Erythroblast (primary cell): ENCODE measurements at regions not wholly inside any gene's neighbourhood (a gene's known extent, or its start where the extent isn't known, plus 50 kb on each side); places are given as distances from the start of the nearest gene placed in this dataset.
"Not testable (repeated sequence)": the region's sequence is repeated elsewhere in the genome, so short reads cannot be mapped to it uniquely, and the experiment has no call there.

Experiments
- DNase-seq, 2 experiments: peaks; one replicate each; lab custom pipeline; 2025; lab: John Stamatoyannopoulos, UW
- GATA1 ChIP-seq: IDR thresholded peaks from 2 replicates; pipeline ENCODE4 v1.6.1; 2011; ENCODE audit warnings: low read depth, mild to moderate bottlenecking, control low read depth, low read length, moderate library complexity
- POLR2A ChIP-seq: IDR thresholded peaks from 2 replicates; pipeline ENCODE4 v1.6.1; 2011; ENCODE audit warnings: mild to moderate bottlenecking, low read length

DNA sequence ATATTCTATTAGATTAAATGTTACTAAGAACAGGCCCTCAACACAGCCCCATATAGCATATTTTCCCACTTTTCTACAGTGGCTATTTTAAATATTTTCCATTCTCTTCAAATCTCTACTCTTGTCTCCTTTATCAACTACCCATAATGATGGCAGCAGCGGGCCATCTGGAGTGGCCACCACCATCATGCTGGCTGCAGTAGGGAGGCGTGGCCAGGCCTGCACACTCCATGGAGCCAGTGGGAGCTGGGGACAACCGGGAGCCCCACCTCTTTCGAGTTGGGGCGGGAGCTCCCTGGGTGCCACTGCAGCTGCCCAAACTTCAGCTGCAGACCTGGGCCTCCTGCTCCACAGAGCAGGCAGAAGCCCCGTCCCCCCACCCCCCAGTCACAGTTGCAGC is 98.4 kb upstream of the RANBP6 start:
- no peak for DNase-seq
- TF ChIP-seq GATA1 (no peak), POLR2A (no peak)

DNA sequence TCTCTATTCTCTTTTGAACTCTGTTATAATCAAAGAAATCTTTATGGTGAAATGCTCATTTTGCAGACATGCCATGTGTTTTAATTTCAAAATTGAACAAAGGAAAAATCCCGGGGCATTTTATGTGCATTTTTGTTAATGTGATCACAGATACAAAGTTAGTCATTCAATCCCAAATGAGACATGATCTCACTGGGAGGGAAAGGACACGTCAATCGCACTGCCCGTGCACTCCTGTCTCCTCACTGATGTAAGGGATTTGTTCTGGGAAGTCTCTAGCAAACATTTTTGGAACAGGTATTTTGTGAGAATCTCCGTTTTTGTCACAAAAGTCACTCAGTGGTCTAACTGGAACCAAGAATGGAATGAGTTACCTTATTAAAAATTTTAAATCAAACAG is 97.9 kb upstream of the RANBP6 start:
- DNase-seq = no peak
- no peak for TF ChIP-seq GATA1
- TF ChIP-seq POLR2A = no peak

- TF ChIP-seq GATA1 = no peak
- no peak for TF ChIP-seq POLR2A
- DNase-seq = no peak
These were observed 94.6 kb upstream of the RANBP6 start for GRCh38 chr9:6109986-6110385.

GRCh38 chr9:6109571-6109970 is 94.1 kb upstream of the RANBP6 start:
- DNase-seq = no peak
- TF ChIP-seq POLR2A (no peak), GATA1 (no peak)

GRCh38 chr9:6106711-6107339 is 91.4 kb upstream of the RANBP6 start:
- TF ChIP-seq GATA1 (no peak), POLR2A (no peak)
- peak; percentile 4 to 27 for DNase-seq

DNA sequence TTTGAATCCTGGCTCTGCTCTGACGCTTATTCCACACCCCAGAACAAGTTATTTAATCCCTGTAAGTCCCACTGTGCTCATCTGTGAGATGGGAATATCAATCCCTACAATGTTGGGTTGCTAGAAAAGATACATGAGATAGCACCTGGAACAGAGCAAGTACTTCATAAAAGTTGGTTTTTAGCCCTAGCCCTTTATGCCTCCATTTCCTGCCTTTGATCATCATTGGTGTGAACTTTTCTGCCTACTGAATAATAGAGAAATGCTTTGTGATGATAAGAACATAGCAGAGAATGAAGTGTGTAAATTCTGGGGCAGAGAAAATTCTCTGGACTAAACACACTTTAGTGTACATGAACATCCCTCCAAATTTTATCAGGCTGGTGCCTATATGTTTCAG is 90.3 kb upstream of the RANBP6 start:
- TF ChIP-seq GATA1 (no peak), POLR2A (no peak)
- DNase-seq = no peak

DNA sequence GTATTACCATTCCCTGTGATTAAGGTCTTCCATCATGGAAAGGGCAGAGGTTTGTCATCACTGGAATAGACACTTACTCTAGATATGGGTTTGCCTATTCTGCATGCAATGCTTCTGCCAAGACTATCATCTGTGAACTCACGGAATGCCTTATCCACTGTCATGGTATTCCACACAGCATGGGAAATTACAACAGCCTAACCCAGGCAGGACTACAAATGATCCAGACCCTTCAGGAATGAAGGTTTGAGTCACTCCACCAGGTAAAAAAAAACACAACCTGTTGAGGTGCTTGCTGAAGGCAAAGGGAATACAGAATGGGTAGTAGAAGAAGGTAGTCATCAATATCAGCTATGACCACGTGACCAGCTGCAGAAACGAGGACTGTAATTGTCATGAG is 89.0 kb upstream of the RANBP6 start:
- DNase-seq = not testable (repeated sequence)

- DNase-seq = not testable (repeated sequence)
These were observed 88.5 kb upstream of the RANBP6 start for GRCh38 chr9:6103911-6104310.

- not testable (repeated sequence) for DNase-seq
These were observed 87.0 kb upstream of the RANBP6 start for GRCh38 chr9:6102336-6102987.

- DNase-seq = not testable (repeated sequence)
These were observed 86.3 kb upstream of the RANBP6 start for GRCh38 chr9:6101725-6102124.

GRCh38 chr9:6099346-6099745 is 83.9 kb upstream of the RANBP6 start:
- not testable (repeated sequence) for DNase-seq

DNA sequence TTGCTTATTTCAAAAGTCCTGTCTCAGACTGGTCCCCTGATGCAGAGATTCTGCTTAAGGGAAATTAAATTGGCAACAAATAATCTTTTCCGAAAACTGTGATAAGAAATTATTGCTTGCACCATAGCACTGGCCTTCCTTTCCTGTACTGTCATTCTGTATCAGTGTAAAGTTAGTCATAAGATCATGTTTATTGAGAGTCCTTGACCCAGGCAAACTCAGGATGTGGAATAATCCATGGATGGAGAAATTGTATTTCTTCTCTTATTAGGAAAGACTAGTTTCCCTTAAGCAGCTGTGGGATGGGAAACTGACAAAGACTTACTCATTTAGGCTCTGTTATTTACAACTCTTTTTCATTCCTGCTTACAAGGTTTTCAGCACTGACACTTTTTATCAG is 83.0 kb upstream of the RANBP6 start:
- no peak for DNase-seq
- TF ChIP-seq GATA1 (no peak), POLR2A (no peak)

DNA sequence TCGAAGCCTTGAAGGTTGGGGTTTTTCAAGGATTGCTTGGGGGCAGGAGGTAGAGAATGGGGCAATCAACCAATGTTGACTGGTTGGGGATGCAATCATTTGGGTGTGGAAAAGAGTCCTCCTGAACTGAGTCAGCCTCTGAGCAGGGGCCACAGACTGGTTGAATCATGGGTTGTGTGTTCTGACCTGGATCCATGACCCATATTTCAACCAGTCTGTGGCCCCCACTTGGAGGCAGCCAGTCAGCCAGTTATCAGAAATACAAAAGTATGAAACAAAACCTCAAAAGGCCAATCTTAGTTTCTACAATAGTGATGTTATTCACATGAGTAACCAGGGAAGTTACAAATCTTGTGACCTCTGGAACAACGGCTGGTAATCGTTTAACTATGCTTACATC is 81.4 kb upstream of the RANBP6 start:
- no peak for TF ChIP-seq POLR2A
- no peak for TF ChIP-seq GATA1
- no peak for DNase-seq

DNA sequence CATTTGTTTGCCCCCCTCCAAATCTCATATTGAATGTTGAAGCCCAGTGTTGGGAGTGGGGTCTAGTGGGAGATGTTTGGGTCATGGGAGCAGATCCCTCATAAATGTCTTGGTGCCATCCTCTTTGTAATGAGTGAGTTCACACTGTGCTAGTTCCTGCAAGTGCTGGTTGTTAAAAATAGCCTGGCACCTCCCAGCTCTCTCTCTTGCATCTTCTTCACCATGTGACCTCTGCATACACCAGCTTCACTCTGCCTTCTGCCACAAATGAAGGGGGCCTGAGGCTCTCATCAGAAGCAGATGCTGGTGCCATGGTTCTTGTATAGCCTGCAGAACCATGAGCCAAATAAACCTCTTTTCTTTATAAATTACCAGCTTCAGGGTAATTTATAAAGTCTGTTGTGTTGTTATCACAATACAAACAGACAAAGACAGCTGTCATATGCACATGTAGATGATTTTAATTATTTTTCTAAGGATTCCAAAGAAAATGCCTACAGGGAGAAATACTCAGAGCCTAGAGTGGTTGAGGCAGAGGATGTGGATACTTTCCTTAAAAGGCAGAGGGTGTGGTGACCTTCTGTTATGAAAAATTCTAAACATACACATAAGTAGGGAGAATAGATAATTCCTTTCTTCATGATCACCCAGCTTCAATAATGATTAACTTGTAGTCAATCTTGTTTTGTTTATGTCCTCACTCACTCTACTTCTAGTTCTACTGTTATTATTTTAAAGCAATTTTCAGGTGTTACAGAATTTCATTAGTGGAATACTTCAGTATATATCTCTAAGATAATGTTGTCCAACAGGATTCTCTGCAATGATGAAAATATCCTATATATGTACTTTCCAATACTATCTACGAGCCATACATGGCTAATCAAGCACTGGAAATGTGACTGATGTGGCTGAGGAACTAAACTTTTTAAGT is 75.1 kb upstream of the RANBP6 start:
- TF ChIP-seq GATA1 (no peak), POLR2A (no peak)

GRCh38 chr9:6089300-6089699 is 73.9 kb upstream of the RANBP6 start:
- TF ChIP-seq GATA1 (no peak), POLR2A (no peak)
- DNase-seq = no peak

More for the DNA sequence above, 75.1 kb upstream of the RANBP6 start:
- no peak for DNase-seq
